OCI-LY1 (cell line): ENCODE measurements at regions not wholly inside any gene's neighbourhood (a gene's known extent, or its start where the extent isn't known, plus 50 kb on each side); places are given as distances from the start of the nearest gene placed in this dataset.

Experiments used
- EZH2 ChIP-seq: fragments of 200-600 bp; sonication (generic), shearing (Covaris generic); IDR thresholded peaks from 2 replicates; pipeline ENCODE4 v1.8.0; 2017; ENCODE audit warnings: borderline replicate concordance, mixed run types, mild to moderate bottlenecking, antibody characterized with exemption, low read length, moderate library complexity, mixed read lengths
- TF ChIP-seq, protein P1 (sequence below): fragments of 200-600 bp; sonication (generic), shearing (Covaris generic); IDR thresholded peaks from 2 replicates; pipeline ENCODE4 v1.5.1; 2017; ENCODE audit warnings: mild to moderate bottlenecking, antibody characterized with exemption, low read length, moderate library complexity, mixed read lengths

DNA sequence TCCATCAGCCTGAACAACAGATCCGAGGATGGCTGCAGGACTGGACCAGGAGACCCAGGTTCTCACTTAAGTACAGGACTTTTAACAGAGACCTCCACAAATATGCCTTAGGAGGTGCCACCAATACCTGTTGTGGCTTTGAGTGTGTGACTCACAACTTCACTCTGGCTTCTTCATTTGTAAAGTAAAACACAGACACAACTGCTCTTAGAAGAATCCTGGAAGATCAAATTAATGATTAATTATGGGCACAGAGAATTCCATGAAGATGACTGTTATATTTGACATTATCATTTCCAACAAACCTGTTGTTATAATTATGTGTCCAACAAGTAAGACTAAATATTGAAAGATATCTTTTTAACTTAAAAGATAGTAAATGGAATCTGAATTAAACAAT lies 481.4 kb upstream of the KLHL29 start:
- no peak for TF ChIP-seq EZH2
- TF ChIP-seq, protein P1, sequence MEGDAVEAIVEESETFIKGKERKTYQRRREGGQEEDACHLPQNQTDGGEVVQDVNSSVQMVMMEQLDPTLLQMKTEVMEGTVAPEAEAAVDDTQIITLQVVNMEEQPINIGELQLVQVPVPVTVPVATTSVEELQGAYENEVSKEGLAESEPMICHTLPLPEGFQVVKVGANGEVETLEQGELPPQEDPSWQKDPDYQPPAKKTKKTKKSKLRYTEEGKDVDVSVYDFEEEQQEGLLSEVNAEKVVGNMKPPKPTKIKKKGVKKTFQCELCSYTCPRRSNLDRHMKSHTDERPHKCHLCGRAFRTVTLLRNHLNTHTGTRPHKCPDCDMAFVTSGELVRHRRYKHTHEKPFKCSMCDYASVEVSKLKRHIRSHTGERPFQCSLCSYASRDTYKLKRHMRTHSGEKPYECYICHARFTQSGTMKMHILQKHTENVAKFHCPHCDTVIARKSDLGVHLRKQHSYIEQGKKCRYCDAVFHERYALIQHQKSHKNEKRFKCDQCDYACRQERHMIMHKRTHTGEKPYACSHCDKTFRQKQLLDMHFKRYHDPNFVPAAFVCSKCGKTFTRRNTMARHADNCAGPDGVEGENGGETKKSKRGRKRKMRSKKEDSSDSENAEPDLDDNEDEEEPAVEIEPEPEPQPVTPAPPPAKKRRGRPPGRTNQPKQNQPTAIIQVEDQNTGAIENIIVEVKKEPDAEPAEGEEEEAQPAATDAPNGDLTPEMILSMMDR, result no peak
